ENCODE measurements at regions not wholly inside any gene's neighbourhood (a gene's known extent, or its start where the extent isn't known, plus 50 kb on each side); places are given as distances from the start of the nearest gene placed in this dataset.

DNA sequence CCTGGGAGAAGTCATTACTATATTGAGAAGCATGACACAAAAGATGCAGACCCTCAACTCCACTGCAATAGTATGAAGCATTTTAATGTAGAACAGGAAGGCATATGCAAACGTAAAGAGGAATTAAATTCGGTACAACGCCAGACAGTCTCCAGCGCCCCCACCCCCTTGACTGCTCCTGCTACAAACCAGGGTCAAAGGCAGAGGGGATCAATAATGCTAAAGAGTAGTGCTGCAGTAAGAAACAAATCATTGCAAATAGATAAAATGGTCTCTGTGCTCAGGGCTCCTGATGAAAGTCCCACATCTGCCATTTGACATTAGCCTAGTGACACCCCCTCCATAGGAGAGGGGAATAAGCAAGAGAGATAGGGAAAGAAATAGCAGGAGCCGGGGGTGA is 164.9 kb upstream of the BLID start:
- TF ChIP-seq, protein P1, sequence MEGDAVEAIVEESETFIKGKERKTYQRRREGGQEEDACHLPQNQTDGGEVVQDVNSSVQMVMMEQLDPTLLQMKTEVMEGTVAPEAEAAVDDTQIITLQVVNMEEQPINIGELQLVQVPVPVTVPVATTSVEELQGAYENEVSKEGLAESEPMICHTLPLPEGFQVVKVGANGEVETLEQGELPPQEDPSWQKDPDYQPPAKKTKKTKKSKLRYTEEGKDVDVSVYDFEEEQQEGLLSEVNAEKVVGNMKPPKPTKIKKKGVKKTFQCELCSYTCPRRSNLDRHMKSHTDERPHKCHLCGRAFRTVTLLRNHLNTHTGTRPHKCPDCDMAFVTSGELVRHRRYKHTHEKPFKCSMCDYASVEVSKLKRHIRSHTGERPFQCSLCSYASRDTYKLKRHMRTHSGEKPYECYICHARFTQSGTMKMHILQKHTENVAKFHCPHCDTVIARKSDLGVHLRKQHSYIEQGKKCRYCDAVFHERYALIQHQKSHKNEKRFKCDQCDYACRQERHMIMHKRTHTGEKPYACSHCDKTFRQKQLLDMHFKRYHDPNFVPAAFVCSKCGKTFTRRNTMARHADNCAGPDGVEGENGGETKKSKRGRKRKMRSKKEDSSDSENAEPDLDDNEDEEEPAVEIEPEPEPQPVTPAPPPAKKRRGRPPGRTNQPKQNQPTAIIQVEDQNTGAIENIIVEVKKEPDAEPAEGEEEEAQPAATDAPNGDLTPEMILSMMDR (IDR thresholded peaks at IDR 0.05; ENCODE audit: borderline replicate concordance, extremely low read depth, low read length, poor library complexity, severe bottlenecking): no peak
- TF ChIP-seq EZH2 (IDR thresholded peaks at IDR 0.05; ENCODE audit: borderline replicate concordance, low read depth, low read length, severe bottlenecking): no peak
